Neural progenitor cell (in vitro differentiated cells): ENCODE measurements at regions not wholly inside any gene's neighbourhood (a gene's known extent, or its start where the extent isn't known, plus 50 kb on each side); places are given as distances from the start of the nearest gene placed in this dataset.

ENCODE experiments used
- EZH2 ChIP-seq: fragments of 200-600 bp; sonication (generic); IDR thresholded peaks from 2 replicates; pipeline ENCODE4 v1.6.1; 2017; ENCODE audit warnings: antibody characterized with exemption, mild to moderate bottlenecking, moderate library complexity
- TF ChIP-seq, protein P1 (sequence below): fragments of 200-600 bp; sonication (generic); IDR thresholded peaks from 2 replicates; pipeline ENCODE4 v1.5.1; 2017; ENCODE audit warnings: antibody characterized with exemption, mild to moderate bottlenecking

DNA sequence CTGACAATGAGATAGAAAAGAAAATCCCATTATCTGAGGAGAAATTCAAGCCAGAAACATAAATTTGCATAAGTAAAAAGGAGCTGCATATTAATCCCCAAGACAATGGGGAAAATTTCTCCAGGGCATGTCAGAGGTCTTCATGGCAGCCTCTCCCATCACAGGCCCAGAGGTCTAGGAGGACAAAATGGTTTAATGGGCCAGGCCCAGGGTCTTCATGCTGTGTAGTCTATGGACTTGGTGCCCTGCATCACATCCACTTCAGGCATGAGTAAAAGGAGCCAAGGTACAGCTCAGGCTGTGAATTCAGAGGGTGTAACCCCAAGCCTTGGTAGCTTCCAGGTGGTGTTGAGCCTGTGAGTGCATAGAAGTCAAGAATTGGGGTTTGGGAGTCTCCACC is 1097.2 kb upstream of the RAG2 start:
- TF ChIP-seq, protein P1, sequence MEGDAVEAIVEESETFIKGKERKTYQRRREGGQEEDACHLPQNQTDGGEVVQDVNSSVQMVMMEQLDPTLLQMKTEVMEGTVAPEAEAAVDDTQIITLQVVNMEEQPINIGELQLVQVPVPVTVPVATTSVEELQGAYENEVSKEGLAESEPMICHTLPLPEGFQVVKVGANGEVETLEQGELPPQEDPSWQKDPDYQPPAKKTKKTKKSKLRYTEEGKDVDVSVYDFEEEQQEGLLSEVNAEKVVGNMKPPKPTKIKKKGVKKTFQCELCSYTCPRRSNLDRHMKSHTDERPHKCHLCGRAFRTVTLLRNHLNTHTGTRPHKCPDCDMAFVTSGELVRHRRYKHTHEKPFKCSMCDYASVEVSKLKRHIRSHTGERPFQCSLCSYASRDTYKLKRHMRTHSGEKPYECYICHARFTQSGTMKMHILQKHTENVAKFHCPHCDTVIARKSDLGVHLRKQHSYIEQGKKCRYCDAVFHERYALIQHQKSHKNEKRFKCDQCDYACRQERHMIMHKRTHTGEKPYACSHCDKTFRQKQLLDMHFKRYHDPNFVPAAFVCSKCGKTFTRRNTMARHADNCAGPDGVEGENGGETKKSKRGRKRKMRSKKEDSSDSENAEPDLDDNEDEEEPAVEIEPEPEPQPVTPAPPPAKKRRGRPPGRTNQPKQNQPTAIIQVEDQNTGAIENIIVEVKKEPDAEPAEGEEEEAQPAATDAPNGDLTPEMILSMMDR: no peak
- TF ChIP-seq EZH2: no peak
